CD14-positive monocyte (primary cell): ENCODE measurements at regions not wholly inside any gene's neighbourhood (a gene's known extent, or its start where the extent isn't known, plus 50 kb on each side); places are given as distances from the start of the nearest gene placed in this dataset.

Experiments
- DNase-seq, 3 donors: peaks; one replicate each; pipeline ENCODE4 v3.0.0-alpha.2; 2011 to 2022
- H2AFZ ChIP-seq: 2 replicates; pipeline ENCODE4 v1.6.0; 2012; ENCODE audit warnings: mild to moderate bottlenecking, low read depth, low read length, inconsistent platforms; ENCODE audit not compliant: insufficient read depth, poor library complexity, severe bottlenecking
- H3K27ac ChIP-seq, 2 donors: 1 replicate in 1 of 2; 2 replicates in 1 of 2; pipeline ENCODE4 v1.5.1; 2012 to 2013; ENCODE audit warnings: low read length in 2 of 2, control low read depth in 1 of 2, inconsistent platforms in 1 of 2, low read depth in 1 of 2, mild to moderate bottlenecking in 1 of 2
- H3K27me3 ChIP-seq, 2 donors: one replicate each; pipeline versions ENCODE4 v1.6.0 to v1.6.1; 2011 to 2013; ENCODE audit warnings: low read length in 2 of 2; ENCODE audit not compliant: control insufficient read depth in 2 of 2, insufficient read depth in 2 of 2
- H3K36me3 ChIP-seq, 2 donors: replicated peaks in 1 of 2; 1 replicate in 1 of 2; 2 replicates in 1 of 2; pipeline versions ENCODE4 v1.5.1 to v1.6.1; 2012 to 2013; ENCODE audit warnings: low read length in 2 of 2, control low read depth in 1 of 2, inconsistent platforms in 1 of 2, mild to moderate bottlenecking in 1 of 2; ENCODE audit not compliant: insufficient read depth in 2 of 2, control insufficient read depth in 1 of 2
- H3K4me1 ChIP-seq, 2 donors: 1 replicate in 1 of 2; 2 replicates in 1 of 2; pipeline versions ENCODE4 v1.5.1 to v1.6.1; 2012 to 2013; ENCODE audit warnings: low read length in 2 of 2, control low read depth in 1 of 2, inconsistent platforms in 1 of 2, mild to moderate bottlenecking in 1 of 2, moderate library complexity in 1 of 2; ENCODE audit not compliant: insufficient read depth in 2 of 2, control insufficient read depth in 1 of 2
- H3K4me2 ChIP-seq: replicated peaks from 2 replicates; pipeline ENCODE3; 2012; ENCODE audit warnings: low read length, moderate library complexity, mild to moderate bottlenecking; ENCODE audit not compliant: poor library complexity, severe bottlenecking; ENCODE audit errors: extremely low read depth
- H3K4me3 ChIP-seq, 3 experiments: fragments of 200-600 bp in 1 of 3; sonication (generic) in 1 of 3; replicated peaks in 1 of 3; 1 replicate in 2 of 3; 2 replicates in 1 of 3; pipeline ENCODE4 v1.5.1; 2011 to 2013; ENCODE audit warnings: low read length in 3 of 3, mild to moderate bottlenecking in 3 of 3, control low read depth in 2 of 3, low read depth in 2 of 3, inconsistent platforms in 1 of 3, moderate library complexity in 1 of 3
- H3K79me2 ChIP-seq: 2 replicates; pipeline ENCODE4 v1.6.0; 2012; ENCODE audit warnings: mild to moderate bottlenecking, control low read depth, inconsistent platforms, low read length, moderate library complexity; ENCODE audit not compliant: insufficient read depth
- H3K9ac ChIP-seq: 2 replicates; pipeline ENCODE4 v1.6.0; 2017; ENCODE audit warnings: low read length, mild to moderate bottlenecking; ENCODE audit not compliant: insufficient read depth, poor library complexity, severe bottlenecking
- H3K9me3 ChIP-seq, 2 donors: replicated peaks in 1 of 2; 1 replicate in 1 of 2; 2 replicates in 1 of 2; pipeline versions ENCODE4 v1.5.1 to v1.6.1; 2012 to 2013; ENCODE audit warnings: low read length in 2 of 2, control low read depth in 1 of 2; ENCODE audit not compliant: control insufficient read depth in 1 of 2, insufficient read depth in 1 of 2
- H4K20me1 ChIP-seq: 2 replicates; pipeline ENCODE4 v1.6.0; 2012; ENCODE audit warnings: mild to moderate bottlenecking, low read length, control low read depth, moderate library complexity; ENCODE audit not compliant: insufficient read depth
- H3K27ac Mint-ChIP-seq, 7 donors: one replicate each; pipeline ENCODE4 v1.8.0; 2020; ENCODE audit warnings: mild to moderate bottlenecking in 7 of 7, mixed read lengths in 7 of 7, moderate library complexity in 6 of 7, inconsistent platforms in 2 of 7
- H3K27me3 Mint-ChIP-seq, 3 donors: one replicate each; pipeline ENCODE4 v1.8.0; 2021 to 2022; ENCODE audit warnings: low read depth in 3 of 3, mild to moderate bottlenecking in 3 of 3, mixed read lengths in 3 of 3, moderate library complexity in 3 of 3, inconsistent platforms in 1 of 3
- H3K36me3 Mint-ChIP-seq, 2 donors: one replicate each; pipeline ENCODE4 v1.8.0; 2020; ENCODE audit warnings: mixed read lengths in 2 of 2, inconsistent platforms in 1 of 2, mild to moderate bottlenecking in 1 of 2
- H3K4me1 Mint-ChIP-seq: one replicate; pipeline ENCODE4 v1.8.0; 2020; ENCODE audit warnings: mild to moderate bottlenecking, mixed read lengths
- H3K4me3 Mint-ChIP-seq, 2 donors: one replicate each; pipeline ENCODE4 v1.8.0; 2020; ENCODE audit warnings: mild to moderate bottlenecking in 2 of 2, mixed read lengths in 2 of 2, moderate library complexity in 1 of 2
- H3K9me3 Mint-ChIP-seq, 7 donors: one replicate each; pipeline ENCODE4 v1.8.0; 2020 to 2022; ENCODE audit warnings: mixed read lengths in 7 of 7, mild to moderate bottlenecking in 6 of 7, moderate library complexity in 6 of 7, inconsistent platforms in 2 of 7
- WGBS: methylation state at CpG from one replicate; pipeline ENCODE4 v1.1.5; 2013; ENCODE audit warnings: missing lambda C conversion rate; ENCODE audit not compliant: insufficient coverage; 5-methylcytosine and 5-hydroxymethylcytosine counted together
- intact Hi-C, 2 donors: fragments of 100-400 bp; cut with micrococcal nuclease; formaldehyde crosslinking; loops; one replicate each; pipeline versions ENCODE4 v1.15.0 to v1.15.1; 2023
- TF ChIP-seq, protein P1 (sequence below): fragments of 200-600 bp; IDR thresholded peaks from one replicate; pipeline ENCODE4 v1.8.0; 2022; ENCODE audit warnings: antibody characterized with exemption, mild to moderate bottlenecking

DNA sequence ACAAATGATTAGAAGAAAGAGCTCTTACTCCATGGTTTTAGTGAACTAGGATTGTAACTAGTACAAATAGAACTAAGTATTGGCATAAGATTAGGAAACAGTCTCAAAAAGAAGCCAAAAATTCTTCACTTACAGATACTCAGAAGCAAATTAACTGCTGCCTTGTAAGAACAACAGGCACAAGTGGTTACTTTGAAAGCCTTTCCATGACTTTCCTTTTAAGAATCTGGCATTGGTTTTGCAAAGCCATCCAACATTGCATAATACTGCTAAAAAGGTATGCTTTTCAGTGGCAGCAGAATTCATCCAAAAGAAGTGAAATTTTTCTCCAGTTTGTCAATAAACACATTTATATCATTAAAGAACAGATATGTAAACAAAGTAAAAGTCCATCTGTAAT, 126.8 kb upstream of the ODAD2 start:
- Histone ChIP-seq H3K27ac (no peak overlapping the region), H2AFZ (no peak overlapping the region), H3K4me2 (no peak overlapping the region), H3K4me1 (no peaks in the 10 kb centered on the region), H3K27me3 (no peaks in the 10 kb centered on the region), H3K9me3 (peaks cover 0 to 7% of the 10 kb centered on the region in 2 donors), H3K79me2 (no peaks in the 10 kb centered on the region), H3K36me3 (peaks cover 70 to 77% of the 10 kb centered on the region in 2 donors), H3K9ac (no peak overlapping the region), H3K4me3 (no peak overlapping the region), H4K20me1 (peaks cover 6% of the 10 kb centered on the region)
- intact Hi-C loops, result no loop called here
- H3K4me1 Mint-ChIP-seq, result no peaks in the 10 kb centered on the region
- H3K9me3 Mint-ChIP-seq, result peaks cover 0 to 7% (median 3%) of the 10 kb centered on the region in 7 donors
- peaks cover 0 to 2% (median 0%) of the 10 kb centered on the region in 3 donors for H3K27me3 Mint-ChIP-seq
- H3K4me3 Mint-ChIP-seq, result no peak overlapping the region
- H3K27ac Mint-ChIP-seq, result no peak overlapping the region
- no peak for DNase-seq
- TF ChIP-seq, protein P1, sequence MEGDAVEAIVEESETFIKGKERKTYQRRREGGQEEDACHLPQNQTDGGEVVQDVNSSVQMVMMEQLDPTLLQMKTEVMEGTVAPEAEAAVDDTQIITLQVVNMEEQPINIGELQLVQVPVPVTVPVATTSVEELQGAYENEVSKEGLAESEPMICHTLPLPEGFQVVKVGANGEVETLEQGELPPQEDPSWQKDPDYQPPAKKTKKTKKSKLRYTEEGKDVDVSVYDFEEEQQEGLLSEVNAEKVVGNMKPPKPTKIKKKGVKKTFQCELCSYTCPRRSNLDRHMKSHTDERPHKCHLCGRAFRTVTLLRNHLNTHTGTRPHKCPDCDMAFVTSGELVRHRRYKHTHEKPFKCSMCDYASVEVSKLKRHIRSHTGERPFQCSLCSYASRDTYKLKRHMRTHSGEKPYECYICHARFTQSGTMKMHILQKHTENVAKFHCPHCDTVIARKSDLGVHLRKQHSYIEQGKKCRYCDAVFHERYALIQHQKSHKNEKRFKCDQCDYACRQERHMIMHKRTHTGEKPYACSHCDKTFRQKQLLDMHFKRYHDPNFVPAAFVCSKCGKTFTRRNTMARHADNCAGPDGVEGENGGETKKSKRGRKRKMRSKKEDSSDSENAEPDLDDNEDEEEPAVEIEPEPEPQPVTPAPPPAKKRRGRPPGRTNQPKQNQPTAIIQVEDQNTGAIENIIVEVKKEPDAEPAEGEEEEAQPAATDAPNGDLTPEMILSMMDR, result no peak
- H3K36me3 Mint-ChIP-seq, result peaks cover 73 to 79% of the 10 kb centered on the region in 2 donors

DNA sequence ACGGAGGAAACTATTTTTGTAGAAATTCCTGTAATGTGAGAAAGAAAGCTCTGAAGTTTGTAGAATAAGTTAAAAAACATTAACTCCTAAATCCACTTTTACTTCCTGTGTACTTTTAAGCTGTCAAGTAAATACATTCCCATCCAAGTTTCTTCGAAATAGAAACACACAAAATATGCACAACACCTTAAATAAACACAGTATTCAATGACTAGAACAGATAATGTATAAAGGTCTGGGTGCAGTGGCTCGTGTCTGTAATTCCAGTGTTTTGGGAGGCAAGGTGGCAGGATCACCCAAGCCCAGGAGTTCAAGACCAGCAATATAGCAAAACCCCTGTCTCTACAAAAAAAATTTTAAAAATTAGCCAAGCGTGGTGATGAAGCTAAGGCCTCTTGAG, 121.9 kb upstream of the ODAD2 start:
- Histone ChIP-seq H3K27ac (no peak overlapping the region), H3K4me2 (no peak overlapping the region), H2AFZ (no peak overlapping the region), H4K20me1 (no peaks in the 10 kb centered on the region), H3K4me3 (no peak overlapping the region), H3K4me1 (no peaks in the 10 kb centered on the region), H3K79me2 (no peaks in the 10 kb centered on the region), H3K9ac (no peak overlapping the region), H3K27me3 (no peaks in the 10 kb centered on the region), H3K36me3 (peaks cover 77 to 86% of the 10 kb centered on the region in 2 donors), H3K9me3 (no peaks in the 10 kb centered on the region)
- H3K4me3 Mint-ChIP-seq, result no peak overlapping the region
- intact Hi-C loops, result no loop called here
- H3K36me3 Mint-ChIP-seq, result peaks cover 72 to 81% of the 10 kb centered on the region in 2 donors
- no peaks in the 10 kb centered on the region for H3K4me1 Mint-ChIP-seq
- TF ChIP-seq, protein P1, result no peak
- H3K9me3 Mint-ChIP-seq, result no peaks in the 10 kb centered on the region
- H3K27me3 Mint-ChIP-seq, result no peaks in the 10 kb centered on the region
- H3K27ac Mint-ChIP-seq, result no peak overlapping the region
- DNase-seq, result no peak
- WGBS, result no CpG with 5 or more reads among the region's 4 CpGs
